DMS 273 (cell line): ENCODE measurements at regions not wholly inside any gene's neighbourhood (a gene's known extent, or its start where the extent isn't known, plus 50 kb on each side); places are given as distances from the start of the nearest gene placed in this dataset.

ENCODE experiments used
- DNase-seq: peaks from one replicate; lab custom pipeline; 2025; ENCODE audit not compliant: unreplicated experiment; lab: John Stamatoyannopoulos, UW

DNA sequence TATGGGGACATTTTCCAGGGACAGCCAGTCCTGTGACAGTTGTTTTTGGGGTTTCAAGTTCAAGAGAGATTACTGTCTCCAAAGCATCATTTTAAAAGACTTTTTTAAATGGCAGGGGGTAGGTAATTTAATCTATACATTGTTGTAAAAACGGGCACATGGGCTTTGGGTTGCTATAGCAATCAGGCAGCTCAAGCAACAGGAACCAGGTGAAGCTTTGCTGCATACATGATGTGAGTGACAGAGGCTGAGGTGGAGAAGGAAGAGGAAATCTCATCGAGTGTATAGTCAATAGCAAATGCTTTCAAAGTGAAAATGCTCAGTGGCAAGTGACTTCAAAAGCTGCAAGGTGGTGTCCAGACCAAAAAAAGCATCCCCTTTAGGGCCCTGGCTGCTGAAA, 277.4 kb upstream of the JAG1 start:
- DNase-seq = no peak

DNA sequence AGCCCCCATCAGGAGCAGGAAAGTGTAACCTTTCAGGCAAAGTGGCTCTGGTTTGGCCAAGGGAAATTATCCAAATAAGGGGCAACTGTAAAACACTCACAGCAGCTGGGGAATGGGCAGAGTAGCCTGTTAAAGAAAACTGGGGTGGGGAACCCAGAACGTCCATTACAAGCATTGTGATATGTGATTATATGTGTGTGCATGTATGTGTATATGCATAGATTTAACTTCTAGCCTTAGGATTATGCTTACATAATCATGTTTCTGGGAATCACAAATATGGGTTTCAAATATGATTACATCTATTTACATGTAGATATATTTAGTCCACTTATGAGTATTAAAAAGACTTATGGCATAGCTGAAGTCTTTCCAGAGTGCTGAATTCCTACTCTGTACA, 278.1 kb upstream of the JAG1 start:
- DNase-seq = no peak

DNA sequence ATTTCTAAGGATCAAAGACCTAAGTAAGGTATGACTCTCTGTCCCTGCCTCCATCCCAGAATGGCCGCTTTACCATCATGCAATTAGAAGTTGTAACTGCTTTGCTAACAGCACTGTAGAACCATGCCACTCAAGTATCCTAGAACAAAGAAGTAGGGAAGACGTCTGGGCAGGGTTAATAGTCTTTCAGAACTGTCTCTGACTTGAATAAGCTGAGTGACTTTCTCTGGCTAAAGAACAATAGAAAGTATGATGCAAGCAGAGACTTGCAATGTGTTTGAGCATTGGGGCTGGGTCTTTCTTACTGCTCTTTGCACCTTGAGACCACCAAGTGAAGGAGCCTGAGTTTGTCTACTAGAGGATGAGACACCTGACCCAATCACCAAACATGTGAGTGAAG, 279.6 kb upstream of the JAG1 start:
- no peak for DNase-seq

DNA sequence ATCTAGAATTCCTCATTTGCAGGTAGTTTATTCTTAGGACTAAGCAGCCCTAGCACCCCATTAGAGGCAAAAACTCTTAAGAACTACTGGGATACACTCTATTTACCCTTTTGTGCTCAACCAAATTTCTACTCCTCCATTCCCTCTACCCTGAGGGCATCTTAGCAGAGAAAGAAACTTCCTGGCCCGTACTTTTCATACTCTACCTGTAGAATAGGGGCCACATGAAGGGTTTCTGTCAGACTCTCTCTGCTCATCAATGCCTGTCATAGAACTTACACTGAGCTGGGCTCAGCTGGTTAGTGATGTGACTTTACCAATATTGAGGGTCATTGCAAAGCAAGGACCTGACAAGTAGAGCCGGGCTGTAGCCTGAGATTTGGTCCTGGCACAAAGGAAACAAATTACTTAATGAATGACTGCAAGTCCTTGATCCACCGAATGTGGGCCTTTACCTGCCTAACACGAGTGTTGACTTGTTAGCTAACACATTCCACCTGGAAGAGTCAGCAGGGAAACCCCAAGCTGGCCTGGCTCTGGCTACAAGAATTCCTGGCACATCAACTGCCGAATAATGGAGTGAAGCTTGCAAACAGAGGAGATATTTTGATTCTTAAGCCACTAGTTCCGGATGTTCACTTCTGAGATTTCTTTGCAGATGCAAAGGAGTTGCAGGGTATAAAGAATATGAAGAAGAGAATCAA, 280.5 kb upstream of the JAG1 start:
- no peak for DNase-seq

DNA sequence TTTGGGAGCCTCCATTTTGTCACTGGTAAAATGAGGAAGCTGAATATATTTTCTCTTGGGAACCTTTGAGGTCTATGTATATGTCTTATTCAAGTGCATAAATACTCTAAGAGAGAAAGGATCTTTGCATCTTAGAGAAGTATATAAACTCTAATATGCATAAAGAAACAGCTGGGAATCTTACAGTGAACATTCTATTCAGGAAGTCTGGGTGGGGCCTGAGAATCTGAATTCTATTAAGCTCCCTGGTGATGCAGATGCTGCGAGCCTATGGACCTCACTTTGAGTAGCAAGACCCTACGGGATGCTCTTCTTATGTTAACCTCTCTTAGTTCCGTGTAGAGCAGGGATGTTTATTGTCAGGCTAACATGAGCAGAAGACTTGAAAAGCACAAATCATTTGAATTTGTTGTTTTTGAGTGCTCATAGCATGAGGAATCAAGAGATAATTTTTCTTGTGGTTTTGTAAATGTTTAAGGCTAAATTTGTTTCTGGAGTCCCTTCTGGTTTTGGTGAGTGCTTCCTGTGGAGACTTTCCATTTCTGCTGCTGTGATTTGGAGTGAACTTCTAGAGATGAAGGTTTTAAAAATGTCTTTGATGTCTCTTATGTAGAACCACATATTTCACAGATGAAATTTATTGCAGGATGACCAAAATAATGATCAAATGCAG, 281.2 kb upstream of the JAG1 start:
- no peak for DNase-seq

DNA sequence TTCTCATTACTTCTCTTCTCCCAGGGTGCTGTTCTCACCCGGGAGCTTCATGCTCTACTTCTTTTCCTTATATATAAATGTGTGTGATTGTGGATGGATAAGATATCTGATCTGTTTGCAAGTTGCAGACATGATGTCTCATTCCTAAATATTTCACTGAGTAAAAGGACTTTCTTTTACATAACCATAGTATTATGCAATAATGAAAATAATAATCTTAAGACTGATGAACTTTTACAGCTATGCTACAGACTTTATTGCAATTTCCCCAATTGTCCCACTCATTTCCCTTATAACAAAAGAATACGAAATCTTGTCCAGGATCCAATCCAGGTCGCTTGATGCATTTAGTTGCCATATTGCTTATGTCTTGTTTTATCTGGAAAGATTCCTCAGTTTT, 284.5 kb upstream of the JAG1 start:
- no peak for DNase-seq

DNA sequence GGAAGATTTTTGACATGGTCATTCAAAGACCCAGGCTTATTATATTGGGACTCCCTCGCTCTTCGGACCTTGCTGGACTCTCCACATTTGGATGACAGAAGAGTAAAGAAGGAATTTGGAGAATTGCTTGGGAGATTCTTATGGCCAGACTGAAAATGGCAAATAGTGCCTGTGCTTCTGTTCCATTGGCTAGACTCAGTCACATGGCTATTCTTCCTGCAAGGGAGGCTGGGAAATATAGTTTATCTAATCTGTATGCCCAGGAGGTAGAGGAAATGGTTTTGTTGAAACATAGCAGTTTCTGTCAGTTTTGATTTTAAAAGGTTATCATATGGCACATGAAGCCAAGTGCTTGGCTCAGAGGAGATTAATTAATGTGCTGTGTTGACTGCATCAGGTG, 286.6 kb upstream of the JAG1 start:
- no peak for DNase-seq

DNA sequence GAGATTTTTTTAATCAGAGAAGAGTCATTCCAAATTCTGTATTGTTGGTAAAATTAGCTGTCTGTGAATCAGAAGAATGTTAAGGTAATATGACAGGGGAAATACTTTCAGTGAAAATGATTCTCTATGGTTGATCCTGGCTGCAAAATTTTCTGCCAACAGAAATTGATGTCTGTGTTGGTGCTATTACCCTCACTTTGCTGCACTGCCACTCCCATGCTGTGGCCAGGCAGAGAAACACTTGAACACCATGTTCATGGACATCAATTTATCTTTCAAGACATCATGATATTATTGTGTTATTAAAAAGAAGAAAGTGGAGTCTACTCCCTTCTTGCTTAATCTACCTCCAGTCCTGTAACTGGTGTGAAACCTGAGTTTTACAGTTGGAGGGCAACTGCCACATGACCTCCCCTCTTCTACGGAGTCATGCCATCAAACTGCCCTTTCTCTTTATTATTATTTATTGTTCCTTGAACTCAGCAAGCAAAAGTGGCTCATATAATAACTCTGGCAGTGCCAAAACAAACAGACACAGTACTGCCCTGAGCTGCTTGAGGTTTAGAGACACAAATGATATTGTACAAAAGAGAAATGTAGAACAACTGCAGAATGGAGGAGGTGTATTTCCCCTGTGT, 288.0 kb upstream of the JAG1 start:
- no peak for DNase-seq

DNA sequence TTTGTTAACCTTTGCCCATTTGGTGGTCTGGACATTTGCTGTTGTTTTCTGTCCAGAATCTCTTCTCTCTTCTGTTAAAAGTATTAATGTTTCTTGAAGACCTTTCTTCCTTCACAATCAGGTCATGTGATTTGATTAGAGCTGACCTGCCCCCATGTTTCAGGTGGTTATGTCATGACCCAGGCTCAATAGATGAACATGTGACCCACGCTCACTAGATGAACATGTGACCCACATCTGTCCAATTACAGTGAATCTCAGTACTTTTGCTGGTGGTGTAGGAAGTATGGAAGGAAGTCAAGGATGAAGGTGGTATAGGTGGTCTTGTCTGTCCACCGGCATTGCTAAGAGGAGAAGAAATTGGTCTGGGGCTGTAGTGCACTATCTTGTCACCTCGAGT, 289.1 kb upstream of the JAG1 start:
- DNase-seq = no peak

DNA sequence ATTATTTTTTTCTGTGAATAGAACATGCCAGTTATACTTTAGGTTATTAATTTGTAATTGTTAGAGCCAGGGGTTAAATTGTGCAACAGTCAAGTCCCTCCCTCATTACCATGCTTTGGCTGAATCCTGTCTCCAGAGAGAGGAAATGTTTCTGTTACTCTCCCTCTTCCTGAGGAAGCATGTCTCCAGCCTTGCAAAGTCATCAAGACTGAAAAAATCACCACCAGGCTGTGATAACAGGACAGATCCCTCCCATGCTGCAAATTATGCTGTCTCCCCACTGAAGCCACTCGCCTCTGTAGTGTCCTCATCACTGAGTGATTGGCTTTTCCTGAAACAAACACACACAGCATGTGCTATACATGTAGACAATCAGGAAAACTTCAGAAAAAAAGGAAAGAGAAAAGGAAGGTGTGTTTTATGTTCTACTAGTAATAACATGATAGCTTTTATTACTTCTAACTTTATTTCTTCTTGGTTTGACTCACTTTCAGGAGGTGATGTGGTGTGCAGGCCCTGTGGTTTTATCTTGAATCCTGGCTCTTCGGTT, 290.0 kb upstream of the JAG1 start:
- no peak for DNase-seq

DNA sequence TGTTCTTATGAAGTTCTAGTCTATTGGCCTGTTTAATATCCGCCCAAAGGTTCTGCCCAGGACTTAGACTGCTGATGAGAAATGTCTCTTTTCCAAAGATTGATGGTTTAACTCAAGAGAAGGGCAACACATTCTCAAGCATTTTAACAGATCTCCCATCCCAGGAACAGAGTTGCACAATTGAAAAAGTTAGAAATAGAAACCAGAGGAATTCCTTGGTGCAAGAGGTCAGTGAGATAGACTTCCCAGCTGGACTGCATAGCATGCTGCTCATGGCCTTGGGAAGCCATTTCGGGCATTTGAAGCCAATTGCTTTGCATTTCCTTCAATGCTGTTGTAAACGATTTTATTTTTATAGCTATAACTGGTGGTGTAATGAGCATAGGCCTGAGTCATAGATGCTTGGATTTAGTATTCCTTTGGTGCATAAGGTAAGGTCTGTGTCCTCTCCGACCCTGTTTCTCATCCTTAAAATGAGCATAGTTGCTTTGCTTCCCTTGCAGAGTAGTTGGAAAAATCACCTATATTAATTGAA, 292.2 kb upstream of the JAG1 start:
- DNase-seq = no peak

DNA sequence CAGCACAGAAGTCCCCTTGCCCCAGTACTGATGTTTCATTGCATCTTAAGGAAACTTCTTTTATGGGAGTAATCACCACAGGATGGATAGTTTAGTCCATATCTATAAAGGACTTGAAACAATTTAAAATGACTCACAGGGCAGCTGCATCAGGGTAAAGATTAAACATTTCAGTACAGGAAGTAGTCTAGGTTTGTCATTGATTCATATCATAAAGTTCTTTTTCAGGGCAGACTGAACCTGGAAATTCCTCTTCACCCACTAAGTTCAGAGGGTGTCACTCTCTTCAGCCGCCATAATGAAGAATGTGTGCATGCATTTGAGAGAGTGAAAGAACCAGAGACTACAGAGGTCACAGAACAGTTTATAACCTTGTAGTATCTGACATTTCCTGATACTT, 296.3 kb upstream of the JAG1 start:
- DNase-seq = no peak

DNA sequence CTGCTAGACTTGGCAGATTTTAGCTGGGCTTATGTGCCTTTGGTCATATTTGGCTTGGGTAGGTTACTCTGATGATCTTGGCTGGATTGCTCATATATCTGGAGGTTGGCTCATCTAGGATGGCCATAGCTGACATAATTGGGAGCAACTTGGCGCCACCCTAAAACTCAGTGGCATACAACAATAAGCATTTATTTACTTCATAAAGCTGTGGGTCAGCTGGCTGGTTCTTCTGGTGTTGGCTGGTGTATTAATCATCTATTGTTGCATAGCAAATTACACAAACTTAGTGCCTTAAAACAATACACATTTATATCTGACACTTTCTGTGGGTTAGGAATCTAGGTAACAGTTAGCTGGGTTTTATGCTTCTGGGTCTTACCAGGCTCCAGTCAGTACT, 297.3 kb upstream of the JAG1 start:
- no peak for DNase-seq

DNA sequence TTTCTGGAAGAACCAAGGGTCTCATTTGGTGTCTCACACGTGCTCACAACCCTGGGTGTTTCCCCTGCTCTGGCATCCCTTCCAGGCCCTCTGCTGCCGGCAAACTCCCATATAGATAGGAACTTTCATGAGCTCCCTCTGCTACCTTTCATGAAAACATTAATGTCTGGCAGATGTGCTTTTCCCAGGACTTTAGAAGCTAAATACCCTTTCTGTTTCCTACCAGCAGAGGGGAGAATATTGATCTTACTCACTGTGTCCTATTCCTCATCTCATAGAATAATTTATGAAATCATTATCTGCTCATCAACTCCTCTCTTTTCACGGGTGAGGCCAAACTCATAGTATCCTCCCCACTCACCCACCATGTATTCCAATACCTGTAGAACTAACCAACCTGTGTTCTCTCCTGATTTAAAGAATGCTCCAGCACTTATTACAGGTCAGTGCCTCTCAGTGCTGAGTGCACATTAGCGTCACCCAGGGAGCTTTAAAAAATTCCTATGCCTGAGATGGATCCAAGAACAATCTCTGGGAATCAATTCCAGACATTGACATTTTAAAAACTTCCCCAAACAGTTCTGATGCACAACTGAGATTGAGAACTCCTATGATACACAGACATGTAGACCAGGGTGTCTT, 298.5 kb upstream of the JAG1 start:
- no peak for DNase-seq

DNA sequence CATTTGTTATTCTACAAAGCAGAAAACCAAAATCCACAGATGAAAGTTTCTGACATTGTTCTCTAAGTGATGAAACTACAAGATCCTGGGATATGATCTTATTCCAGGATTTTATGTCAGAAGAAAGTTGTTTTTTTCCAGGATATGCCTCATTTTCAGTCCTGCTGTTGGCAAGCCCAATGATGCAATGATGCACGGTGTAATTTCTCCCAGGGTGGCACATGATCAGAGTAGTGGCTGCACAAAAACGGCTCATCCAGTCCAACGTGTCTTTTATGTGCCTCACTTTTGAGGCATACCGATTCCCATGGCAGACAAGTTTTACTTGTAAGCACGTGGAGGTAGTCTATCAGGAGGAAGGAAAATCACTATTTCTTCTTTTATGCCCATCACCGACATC, 302.3 kb upstream of the JAG1 start:
- DNase-seq = no peak

DNA sequence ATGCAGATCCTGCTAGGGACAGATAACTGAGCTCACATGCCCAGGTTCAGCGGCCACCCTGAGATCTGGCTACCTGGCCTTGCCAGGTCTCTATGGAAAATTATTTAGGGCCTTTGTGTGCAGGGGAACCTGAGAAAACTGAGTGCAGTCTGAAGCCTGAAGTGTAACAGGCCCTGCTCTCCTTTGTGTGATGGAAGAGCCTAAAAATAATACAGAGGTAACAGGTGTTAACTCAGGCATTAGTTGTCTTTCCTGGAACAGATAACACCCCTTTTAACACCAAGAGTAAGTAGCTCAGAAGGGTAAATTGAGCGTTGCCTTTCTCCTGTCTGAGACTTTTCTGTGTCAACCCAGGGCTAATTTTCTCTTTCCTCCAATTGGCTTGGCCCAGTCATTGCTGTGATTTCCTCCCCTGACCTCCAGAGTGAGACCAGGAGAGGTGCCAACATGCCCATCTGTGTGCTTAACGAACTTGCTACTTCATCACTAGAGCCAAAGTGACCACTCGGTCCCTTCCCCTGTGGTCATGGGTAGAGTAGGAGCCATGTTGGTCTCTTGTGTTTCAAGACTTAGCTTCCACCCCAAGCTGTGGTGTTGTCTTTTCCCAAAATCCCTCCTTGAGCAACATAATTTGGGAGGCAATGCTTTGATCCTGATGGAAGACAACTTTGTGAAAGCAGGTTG, 304.4 kb upstream of the JAG1 start:
- no peak for DNase-seq

DNA sequence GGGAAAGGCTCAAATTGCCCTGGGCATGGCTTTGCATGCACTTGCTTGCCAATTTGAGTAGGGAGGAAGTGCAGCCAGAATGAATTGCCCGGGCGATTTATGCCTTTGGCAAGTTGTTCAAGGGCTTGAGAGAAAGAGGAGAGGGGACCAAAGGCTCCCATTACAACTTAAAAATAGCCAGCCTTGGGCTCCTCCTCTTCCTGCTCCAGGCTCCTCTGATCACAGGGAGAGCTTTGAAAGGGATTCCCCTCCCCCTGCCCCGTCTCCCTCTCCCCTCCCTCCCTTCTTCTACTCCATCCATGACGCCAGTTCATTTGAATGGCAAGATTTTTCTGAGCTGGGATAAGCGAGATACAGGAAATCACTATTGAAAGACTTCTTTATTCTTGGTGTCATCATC, 304.9 kb upstream of the JAG1 start:
- no peak for DNase-seq

DNA sequence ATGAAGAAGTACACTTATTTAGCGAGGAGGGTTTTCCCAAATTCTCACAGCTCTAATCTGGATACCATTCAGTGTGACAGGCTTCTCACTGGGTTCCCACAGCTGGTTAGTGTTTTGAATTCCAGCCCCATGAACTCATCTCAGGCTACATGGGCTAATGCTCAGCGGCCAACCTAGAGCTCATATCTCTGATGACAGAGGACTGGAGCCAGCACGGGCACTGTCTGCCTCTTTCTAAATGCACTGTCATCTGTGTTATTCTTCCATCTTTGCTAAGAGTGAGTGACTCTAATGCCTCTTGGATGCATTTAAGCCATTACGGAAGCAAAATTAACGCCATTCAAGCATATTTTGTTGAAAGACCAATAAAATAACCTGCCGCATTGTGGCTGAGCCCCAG, 308.9 kb upstream of the JAG1 start:
- DNase-seq = no peak

DNA sequence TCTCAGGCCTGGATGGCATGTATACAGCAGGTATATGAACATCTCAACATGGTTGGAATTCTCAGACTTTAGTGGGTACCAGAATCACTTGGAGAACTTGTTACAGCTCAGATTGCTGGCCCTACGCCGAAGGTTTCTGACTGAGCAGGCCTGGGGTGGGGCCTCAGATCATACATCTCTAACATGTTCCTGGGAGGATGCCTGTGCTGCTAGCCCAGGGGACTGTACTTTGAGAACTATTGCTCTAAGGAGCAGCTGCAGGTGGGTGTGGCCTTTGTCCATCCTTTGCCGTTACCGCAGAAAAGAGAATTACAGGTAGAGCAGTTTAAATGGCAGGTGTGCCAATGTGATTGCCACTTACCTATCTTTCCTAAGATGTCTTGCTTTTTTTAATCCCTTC, 310.5 kb upstream of the JAG1 start:
- no peak for DNase-seq

DNA sequence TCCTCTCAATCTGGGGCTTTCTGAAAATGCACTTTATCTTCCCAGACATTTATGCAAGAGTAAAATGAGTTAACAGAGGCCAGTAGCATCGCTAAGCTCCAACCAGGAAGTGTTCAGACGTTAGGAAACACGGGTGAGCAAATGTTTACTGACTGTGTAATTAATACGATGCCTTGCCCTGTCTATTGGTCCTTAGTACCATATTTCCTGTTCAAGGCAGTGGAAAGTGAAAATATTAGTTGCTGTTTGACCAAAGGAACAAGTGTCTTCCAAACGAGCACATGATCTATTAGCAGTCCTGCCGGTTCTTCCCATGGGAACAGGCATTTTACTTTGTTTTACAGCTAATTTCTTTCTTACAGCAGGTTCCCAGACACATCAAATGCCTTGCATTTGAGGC, 311.1 kb upstream of the JAG1 start:
- DNase-seq = no peak

DNA sequence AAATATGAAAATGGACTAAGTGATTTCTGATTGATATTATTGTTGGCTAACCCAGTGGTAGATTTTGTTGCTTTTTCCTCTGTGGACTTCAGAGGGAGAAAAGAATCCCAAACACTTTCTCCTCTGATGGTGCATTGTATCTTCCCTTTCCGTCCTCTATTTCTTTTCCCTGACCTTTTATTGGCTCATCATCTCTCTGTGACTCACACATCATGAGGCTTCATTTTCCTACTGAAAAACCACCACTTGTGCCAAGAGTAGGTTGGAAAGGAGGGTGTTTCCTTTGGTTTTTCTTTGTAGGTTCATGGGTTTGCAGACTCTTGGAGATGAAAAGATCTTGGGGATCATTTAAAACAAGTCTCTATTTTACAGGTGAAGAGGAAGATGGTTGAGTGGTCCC, 311.7 kb upstream of the JAG1 start:
- no peak for DNase-seq
